Common myeloid progenitor, CD34-positive (primary cell): ENCODE measurements at regions not wholly inside any gene's neighbourhood (a gene's known extent, or its start where the extent isn't known, plus 50 kb on each side); places are given as distances from the start of the nearest gene placed in this dataset.

Source experiments
- CTCF ChIA-PET: fragments of 350-600 bp; sonication (Branson Sonifier 250); formaldehyde crosslinking; loops from one replicate; lab custom pipeline; 2021; ENCODE audit warnings: antibody characterized with exemption; lab: Charles Lee
- POLR2A ChIA-PET: fragments of 350-600 bp; sonication (Branson Sonifier 250); formaldehyde crosslinking; loops from one replicate; lab custom pipeline; 2021; ENCODE audit warnings: antibody characterized with exemption; lab: Charles Lee
- DNase-seq, 3 donors: peaks; one replicate each; pipeline versions ENCODE4 v3.0.0 to v3.0.0-alpha.2; 2013
- H3K27ac ChIP-seq, 2 experiments: 1 replicate in 1 of 2; 2 replicates in 1 of 2; pipeline ENCODE4 v1.7.0; 2013; ENCODE audit warnings: inconsistent platforms in 2 of 2, low read length in 2 of 2, mild to moderate bottlenecking in 2 of 2, low read depth in 1 of 2, moderate library complexity in 1 of 2; ENCODE audit not compliant: severe bottlenecking in 2 of 2, insufficient read depth in 1 of 2, poor library complexity in 1 of 2
- H3K27me3 ChIP-seq, 5 experiments: replicated peaks in 2 of 5; 1 replicate in 3 of 5; 2 replicates in 2 of 5; pipeline versions ENCODE4 v1.6.1 to v1.7.0; 2013; ENCODE audit warnings: low read length in 4 of 5, mild to moderate bottlenecking in 2 of 5, moderate library complexity in 2 of 5, inconsistent platforms in 1 of 5; ENCODE audit not compliant: insufficient read depth in 5 of 5, control insufficient read depth in 4 of 5
- H3K36me3 ChIP-seq, 4 experiments: 1 replicate in 2 of 4; 2 replicates in 2 of 4; pipeline versions ENCODE4 v1.6.1 to v1.7.0; 2013; ENCODE audit warnings: low read length in 3 of 4, control low read depth in 1 of 4, mild to moderate bottlenecking in 1 of 4; ENCODE audit not compliant: control insufficient read depth in 4 of 4, insufficient read depth in 4 of 4
- H3K4me1 ChIP-seq, 4 experiments: 1 replicate in 3 of 4; 2 replicates in 1 of 4; pipeline versions ENCODE4 v1.6.1 to v1.7.1; 2013; ENCODE audit warnings: low read length in 3 of 4, mild to moderate bottlenecking in 3 of 4, control low read depth in 1 of 4, inconsistent platforms in 1 of 4, moderate library complexity in 1 of 4; ENCODE audit not compliant: control insufficient read depth in 4 of 4, insufficient read depth in 4 of 4; ENCODE audit errors: control extremely low read depth in 1 of 4
- H3K4me3 ChIP-seq, 7 experiments: 1 replicate in 4 of 7; 2 replicates in 3 of 7; pipeline versions ENCODE4 v1.5.1 to v1.7.0; 2013; ENCODE audit warnings: mild to moderate bottlenecking in 7 of 7, low read length in 6 of 7, moderate library complexity in 6 of 7, inconsistent platforms in 2 of 7, low read depth in 2 of 7, control low read depth in 1 of 7; ENCODE audit not compliant: insufficient read depth in 4 of 7, control insufficient read depth in 1 of 7; ENCODE audit errors: extremely low read depth in 1 of 7
- H3K9me3 ChIP-seq, 5 experiments: 1 replicate in 4 of 5; 2 replicates in 1 of 5; pipeline versions ENCODE4 v1.6.1 to v1.7.1; 2013; ENCODE audit warnings: low read length in 4 of 5, mild to moderate bottlenecking in 2 of 5, inconsistent platforms in 1 of 5, low read depth in 1 of 5, moderate library complexity in 1 of 5; ENCODE audit not compliant: control insufficient read depth in 4 of 5, insufficient read depth in 2 of 5; ENCODE audit errors: control extremely low read depth in 1 of 5
- WGBS: methylation state at CpG from one replicate; pipeline ENCODE4 v1.1.5; 2013; ENCODE audit not compliant: insufficient coverage; 5-methylcytosine and 5-hydroxymethylcytosine counted together

GRCh38 chr10:78544423-78545090, 510.9 kb downstream of the RPS24 start:
- no peak overlapping the region for H3K27ac ChIP-seq
- CTCF ChIA-PET, result interaction anchor here (0.8 kb wide), 1 partner anchor 9 kb away, joined by 3 read pairs; no protein-coding TSS in a partner anchor

GRCh38 chr10:78545756-78546155, 512.1 kb downstream of the RPS24 start:
- Histone ChIP-seq H3K36me3 (no peaks in the 10 kb centered on the region), H3K4me1 (peaks cover 0 to 8% (median 0%) of the 10 kb centered on the region in 4 experiments), H3K27ac (no peak overlapping the region), H3K9me3 (no peaks in the 10 kb centered on the region), H3K27me3 (peaks cover 0 to 3% (median 0%) of the 10 kb centered on the region in 5 experiments), H3K4me3 (no peak overlapping the region)
- ChIA-PET POLR2A (interaction anchor here (0.6 kb wide), 1 partner anchor 1472 kb away, joined by 4 read pairs; no protein-coding TSS in a partner anchor), CTCF (interaction anchor here (1.0 to 1.4 kb wide), 2 partner anchors 15 to 116 kb away, joined by 3 read pairs; no protein-coding TSS in a partner anchor)
- no CpG with 5 or more reads among the region's 3 CpGs for WGBS
- peak in 1 of 3 donors; percentile 3 for DNase-seq

More at GRCh38 chr10:78544423-78545090, 510.9 kb downstream of the RPS24 start:
- POLR2A ChIA-PET, result no interaction called here
- Histone ChIP-seq H3K27me3 (no peaks in the 10 kb centered on the region), H3K9me3 (no peaks in the 10 kb centered on the region), H3K36me3 (no peaks in the 10 kb centered on the region), H3K4me1 (peaks cover 0 to 17% (median 1%) of the 10 kb centered on the region in 4 experiments), H3K4me3 (no peak overlapping the region)
- no peak for DNase-seq
- WGBS, result 98% methylated on average over 8 of the region's 9 CpGs

GRCh38 chr10:78547397-78547796, 513.7 kb downstream of the RPS24 start:
- Histone ChIP-seq H3K4me1 (peaks cover 0 to 10% (median 0%) of the 10 kb centered on the region in 4 experiments), H3K27ac (no peak overlapping the region), H3K9me3 (no peaks in the 10 kb centered on the region), H3K27me3 (peaks cover 0 to 3% (median 0%) of the 10 kb centered on the region in 5 experiments), H3K4me3 (no peak overlapping the region), H3K36me3 (no peaks in the 10 kb centered on the region)
- 94% methylated on average over 6 of the region's 6 CpGs for WGBS
- POLR2A ChIA-PET, result no interaction called here
- no peak for DNase-seq
- CTCF ChIA-PET, result no interaction called here

GRCh38 chr10:78547905-78548304, 514.2 kb downstream of the RPS24 start:
- ChIA-PET CTCF (no interaction called here), POLR2A (no interaction called here)
- Histone ChIP-seq H3K27me3 (peaks cover 0 to 3% (median 0%) of the 10 kb centered on the region in 5 experiments), H3K9me3 (no peaks in the 10 kb centered on the region), H3K27ac (no peak overlapping the region), H3K4me3 (no peak overlapping the region), H3K36me3 (no peaks in the 10 kb centered on the region), H3K4me1 (peaks cover 0 to 10% (median 0%) of the 10 kb centered on the region in 4 experiments)
- DNase-seq, result no peak

GRCh38 chr10:78548369-78548768, 514.7 kb downstream of the RPS24 start:
- POLR2A ChIA-PET, result no interaction called here
- WGBS, result 94% methylated on average over 3 of the region's 3 CpGs

GRCh38 chr10:78549140-78549935, 515.7 kb downstream of the RPS24 start:
- Histone ChIP-seq H3K27me3 (peaks cover 0 to 3% (median 0%) of the 10 kb centered on the region in 5 experiments), H3K4me3 (no peak overlapping the region), H3K9me3 (peaks cover 0 to 2% (median 0%) of the 10 kb centered on the region in 5 experiments), H3K27ac (no peak overlapping the region), H3K4me1 (peaks cover 0 to 10% (median 0%) of the 10 kb centered on the region in 4 experiments), H3K36me3 (no peaks in the 10 kb centered on the region)
- POLR2A ChIA-PET, result no interaction called here
- CTCF ChIA-PET, result no interaction called here
- WGBS, result no CpG with 5 or more reads among the region's 9 CpGs
- no peak for DNase-seq

More at GRCh38 chr10:78548369-78548768, 514.7 kb downstream of the RPS24 start:
- H3K4me3 ChIP-seq, result no peak overlapping the region
- CTCF ChIA-PET, result no interaction called here
- H3K4me1 ChIP-seq, result peaks cover 0 to 10% (median 0%) of the 10 kb centered on the region in 4 experiments
- H3K27ac ChIP-seq, result no peak overlapping the region
- no peak for DNase-seq
- H3K27me3 ChIP-seq, result peaks cover 0 to 3% (median 0%) of the 10 kb centered on the region in 5 experiments
- no peaks in the 10 kb centered on the region for H3K9me3 ChIP-seq
- no peaks in the 10 kb centered on the region for H3K36me3 ChIP-seq
